Liver (tissue), 7 donors: ENCODE measurements at regions not wholly inside any gene's neighbourhood (a gene's known extent, or its start where the extent isn't known, plus 50 kb on each side); places are given as distances from the start of the nearest gene placed in this dataset.
"Not testable (repeated sequence)": the region's sequence is repeated elsewhere in the genome, so short reads cannot be mapped to it uniquely, and the experiment has no call there.

Source experiments
- DNase-seq: peaks from one replicate; pipeline ENCODE4 v3.0.0-alpha.2; 2017; ENCODE audit warnings: low spot score
- H3K27ac ChIP-seq, 2 donors: one replicate each; pipeline ENCODE4 v1.7.0; 2013; ENCODE audit warnings: inconsistent platforms in 2 of 2, low read length in 2 of 2, control low read depth in 1 of 2, low read depth in 1 of 2, mild to moderate bottlenecking in 1 of 2
- H3K27me3 ChIP-seq, 4 donors: one replicate each; pipeline versions ENCODE4 v1.6.1 to v1.7.0; 2013; ENCODE audit warnings: low read length in 3 of 4, inconsistent platforms in 1 of 4, mild to moderate bottlenecking in 1 of 4, moderate library complexity in 1 of 4; ENCODE audit not compliant: control insufficient read depth in 4 of 4, insufficient read depth in 4 of 4
- H3K36me3 ChIP-seq, 4 donors: one replicate each; pipeline versions ENCODE4 v1.6.1 to v1.7.0; 2013; ENCODE audit warnings: low read length in 3 of 4, mild to moderate bottlenecking in 3 of 4, low read depth in 1 of 4, moderate library complexity in 1 of 4; ENCODE audit not compliant: control insufficient read depth in 4 of 4, insufficient read depth in 3 of 4
- H3K4me1 ChIP-seq, 4 donors: one replicate each; pipeline versions ENCODE4 v1.6.1 to v1.7.0; 2013; ENCODE audit warnings: low read length in 3 of 4, mild to moderate bottlenecking in 3 of 4, moderate library complexity in 1 of 4; ENCODE audit not compliant: control insufficient read depth in 4 of 4, insufficient read depth in 4 of 4
- H3K4me3 ChIP-seq, 3 donors: one replicate each; pipeline versions ENCODE4 v1.6.1 to v1.7.0; 2013; ENCODE audit warnings: low read length in 3 of 3, control low read depth in 1 of 3, low read depth in 1 of 3, mild to moderate bottlenecking in 1 of 3
- H3K9ac ChIP-seq, 2 donors: one replicate each; pipeline ENCODE4 v1.7.0; 2013; ENCODE audit warnings: low read length in 2 of 2, mild to moderate bottlenecking in 2 of 2, moderate library complexity in 2 of 2, control low read depth in 1 of 2, low read depth in 1 of 2
- H3K9me3 ChIP-seq, 4 donors: one replicate each; pipeline versions ENCODE4 v1.6.1 to v1.7.0; 2013; ENCODE audit warnings: low read length in 3 of 4; ENCODE audit not compliant: control insufficient read depth in 4 of 4
- EGR1 ChIP-seq, 2 donors: IDR thresholded peaks; 2 replicates each; pipeline ENCODE4 v1.6.1; 2016 to 2018; ENCODE audit warnings: antibody characterized with exemption in 2 of 2, low read depth in 2 of 2
- FOXA1 ChIP-seq: IDR thresholded peaks from 2 replicates; pipeline ENCODE4 v1.6.1; 2016; ENCODE audit warnings: antibody characterized with exemption
- HNF4G ChIP-seq: IDR thresholded peaks from 2 replicates; pipeline ENCODE4 v1.6.1; 2016; ENCODE audit warnings: antibody characterized with exemption
- NR2F2 ChIP-seq: IDR thresholded peaks from 2 replicates; pipeline ENCODE4 v1.6.1; 2016; ENCODE audit warnings: antibody characterized with exemption
- RAD21 ChIP-seq, 2 donors: IDR thresholded peaks; 2 replicates each; pipeline ENCODE4 v1.6.1; 2016; ENCODE audit warnings: antibody characterized with exemption in 2 of 2, mild to moderate bottlenecking in 2 of 2
- TAF1 ChIP-seq: conservative IDR thresholded peaks from 2 replicates; pipeline ENCODE4 v1.6.1; 2016; ENCODE audit warnings: antibody characterized with exemption, mild to moderate bottlenecking
- YY1 ChIP-seq: IDR thresholded peaks from 2 replicates; pipeline ENCODE4 v1.6.1; 2016; ENCODE audit warnings: antibody characterized with exemption, mild to moderate bottlenecking
- WGBS: extraction: QIAGEN DNeasy Blood & Tissue Kit; methylation state at CpG from one replicate; pipeline ENCODE4 v1.1.7; 2013; 5-methylcytosine and 5-hydroxymethylcytosine counted together
- TF ChIP-seq, protein P1 (sequence below): IDR thresholded peaks from 2 replicates; pipeline ENCODE4 v1.6.1; 2016; ENCODE audit warnings: antibody characterized with exemption
- TF ChIP-seq, protein P2 (sequence below): IDR thresholded peaks from 2 replicates; pipeline ENCODE4 v1.6.1; 2016; ENCODE audit warnings: antibody characterized with exemption
- TF ChIP-seq, protein P3 (sequence below): IDR thresholded peaks from 2 replicates; pipeline ENCODE4 v1.6.1; 2016; ENCODE audit warnings: antibody characterized with exemption, mild to moderate bottlenecking
- TF ChIP-seq, protein P4 (sequence below): IDR thresholded peaks from 2 replicates; pipeline ENCODE4 v1.6.1; 2016; ENCODE audit warnings: antibody characterized with exemption
- donor health status: healthy.
- donor health status: healthy.
- donor health status: healthy.
- donor health status: healthy.

DNA sequence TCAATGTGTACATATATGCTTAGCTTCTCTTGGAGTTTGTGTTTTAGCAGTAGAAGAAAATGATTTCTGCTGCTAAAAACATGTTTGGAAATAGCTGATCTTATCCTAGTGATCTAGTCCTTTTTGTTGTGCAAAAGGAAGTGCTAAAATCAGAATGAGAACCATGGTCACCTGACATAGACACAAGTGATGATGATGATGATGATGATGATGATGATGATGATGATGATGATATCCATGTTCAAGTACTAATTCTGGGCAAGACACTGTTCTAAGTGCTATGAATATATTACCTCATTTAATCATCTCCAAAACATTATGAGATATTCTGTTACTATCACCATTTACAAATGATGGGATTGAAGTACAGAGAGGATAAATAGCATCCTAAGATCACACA lies 79.8 kb downstream of the ANKEF1 start (continued):
- no peak for TF ChIP-seq FOXA1
- TF ChIP-seq, protein P1, sequence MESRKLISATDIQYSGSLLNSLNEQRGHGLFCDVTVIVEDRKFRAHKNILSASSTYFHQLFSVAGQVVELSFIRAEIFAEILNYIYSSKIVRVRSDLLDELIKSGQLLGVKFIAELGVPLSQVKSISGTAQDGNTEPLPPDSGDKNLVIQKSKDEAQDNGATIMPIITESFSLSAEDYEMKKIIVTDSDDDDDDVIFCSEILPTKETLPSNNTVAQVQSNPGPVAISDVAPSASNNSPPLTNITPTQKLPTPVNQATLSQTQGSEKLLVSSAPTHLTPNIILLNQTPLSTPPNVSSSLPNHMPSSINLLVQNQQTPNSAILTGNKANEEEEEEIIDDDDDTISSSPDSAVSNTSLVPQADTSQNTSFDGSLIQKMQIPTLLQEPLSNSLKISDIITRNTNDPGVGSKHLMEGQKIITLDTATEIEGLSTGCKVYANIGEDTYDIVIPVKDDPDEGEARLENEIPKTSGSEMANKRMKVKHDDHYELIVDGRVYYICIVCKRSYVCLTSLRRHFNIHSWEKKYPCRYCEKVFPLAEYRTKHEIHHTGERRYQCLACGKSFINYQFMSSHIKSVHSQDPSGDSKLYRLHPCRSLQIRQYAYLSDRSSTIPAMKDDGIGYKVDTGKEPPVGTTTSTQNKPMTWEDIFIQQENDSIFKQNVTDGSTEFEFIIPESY, result no peak
- TF ChIP-seq NR2F2, result no peak

DNA sequence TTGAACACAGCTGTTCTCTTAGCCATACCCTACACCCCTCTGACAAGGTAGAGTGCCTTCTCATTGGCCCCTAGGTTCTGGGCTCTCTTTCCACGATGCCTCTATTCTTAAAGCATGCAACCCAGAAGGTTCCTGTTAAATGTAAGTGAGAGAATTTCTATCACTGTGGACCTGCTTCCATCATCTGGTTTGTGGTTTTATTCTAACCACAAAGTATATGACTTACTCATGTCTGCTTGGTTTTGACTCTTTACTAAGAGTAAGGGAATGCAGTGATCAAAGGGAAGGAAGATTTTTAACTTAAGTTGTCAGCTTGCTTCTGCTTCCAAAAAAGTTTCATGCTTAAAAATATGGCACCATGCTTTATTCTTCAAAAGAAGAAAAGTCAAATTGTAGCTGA lies 80.2 kb downstream of the ANKEF1 start:
- no peak overlapping the region for H3K4me3 ChIP-seq
- DNase-seq, result no peak
- H3K27ac ChIP-seq, result no peak overlapping the region
- TF ChIP-seq, protein P2, sequence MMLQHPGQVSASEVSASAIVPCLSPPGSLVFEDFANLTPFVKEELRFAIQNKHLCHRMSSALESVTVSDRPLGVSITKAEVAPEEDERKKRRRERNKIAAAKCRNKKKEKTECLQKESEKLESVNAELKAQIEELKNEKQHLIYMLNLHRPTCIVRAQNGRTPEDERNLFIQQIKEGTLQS, result no peak
- TF ChIP-seq HNF4G (no peak), RAD21 (IDR thresholded peaks at IDR 0.05) (no peak), YY1 (no peak), EGR1 (IDR thresholded peaks at IDR 0.05; ENCODE audit: low read depth in 2 of 2) (no peak), TAF1 (no peak), FOXA1 (no peak)
- TF ChIP-seq, protein P3, sequence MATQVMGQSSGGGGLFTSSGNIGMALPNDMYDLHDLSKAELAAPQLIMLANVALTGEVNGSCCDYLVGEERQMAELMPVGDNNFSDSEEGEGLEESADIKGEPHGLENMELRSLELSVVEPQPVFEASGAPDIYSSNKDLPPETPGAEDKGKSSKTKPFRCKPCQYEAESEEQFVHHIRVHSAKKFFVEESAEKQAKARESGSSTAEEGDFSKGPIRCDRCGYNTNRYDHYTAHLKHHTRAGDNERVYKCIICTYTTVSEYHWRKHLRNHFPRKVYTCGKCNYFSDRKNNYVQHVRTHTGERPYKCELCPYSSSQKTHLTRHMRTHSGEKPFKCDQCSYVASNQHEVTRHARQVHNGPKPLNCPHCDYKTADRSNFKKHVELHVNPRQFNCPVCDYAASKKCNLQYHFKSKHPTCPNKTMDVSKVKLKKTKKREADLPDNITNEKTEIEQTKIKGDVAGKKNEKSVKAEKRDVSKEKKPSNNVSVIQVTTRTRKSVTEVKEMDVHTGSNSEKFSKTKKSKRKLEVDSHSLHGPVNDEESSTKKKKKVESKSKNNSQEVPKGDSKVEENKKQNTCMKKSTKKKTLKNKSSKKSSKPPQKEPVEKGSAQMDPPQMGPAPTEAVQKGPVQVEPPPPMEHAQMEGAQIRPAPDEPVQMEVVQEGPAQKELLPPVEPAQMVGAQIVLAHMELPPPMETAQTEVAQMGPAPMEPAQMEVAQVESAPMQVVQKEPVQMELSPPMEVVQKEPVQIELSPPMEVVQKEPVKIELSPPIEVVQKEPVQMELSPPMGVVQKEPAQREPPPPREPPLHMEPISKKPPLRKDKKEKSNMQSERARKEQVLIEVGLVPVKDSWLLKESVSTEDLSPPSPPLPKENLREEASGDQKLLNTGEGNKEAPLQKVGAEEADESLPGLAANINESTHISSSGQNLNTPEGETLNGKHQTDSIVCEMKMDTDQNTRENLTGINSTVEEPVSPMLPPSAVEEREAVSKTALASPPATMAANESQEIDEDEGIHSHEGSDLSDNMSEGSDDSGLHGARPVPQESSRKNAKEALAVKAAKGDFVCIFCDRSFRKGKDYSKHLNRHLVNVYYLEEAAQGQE, result no peak
- no peaks in the 10 kb centered on the region for H3K9me3 ChIP-seq
- no peaks in the 10 kb centered on the region for H3K27me3 ChIP-seq
- no peak overlapping the region for H3K9ac ChIP-seq
- WGBS, result 77% methylated on average over 1 of the region's 1 CpG
- no peaks in the 10 kb centered on the region for H3K36me3 ChIP-seq
- H3K4me1 ChIP-seq, result peaks cover 7 to 25% (median 20%) of the 10 kb centered on the region in 4 donors

DNA sequence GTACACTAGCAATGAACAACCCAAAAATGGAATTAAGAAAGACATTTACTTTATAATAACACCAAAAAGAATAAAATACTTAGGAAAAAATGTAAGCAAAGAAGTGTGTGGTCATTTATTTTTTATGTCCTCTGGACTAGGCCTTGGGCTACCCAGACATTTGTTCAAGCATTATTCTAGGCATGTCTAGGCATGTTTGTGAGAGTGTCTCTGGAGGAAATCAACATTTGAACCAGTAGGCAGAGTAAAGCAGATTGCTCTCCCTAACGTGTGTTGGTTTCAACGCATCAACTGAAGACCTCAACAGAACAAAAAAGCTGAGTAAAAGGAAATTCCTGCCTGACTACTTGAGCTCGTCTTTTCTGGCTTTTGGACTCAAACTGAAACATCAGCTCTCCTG lies 84.5 kb downstream of the ANKEF1 start:
- H3K27ac ChIP-seq, result no peak overlapping the region
- no peaks in the 10 kb centered on the region for H3K9me3 ChIP-seq
- no peak overlapping the region for H3K4me3 ChIP-seq
- WGBS, result 90% methylated on average over 3 of the region's 3 CpGs
- no peak for TF ChIP-seq RAD21 (IDR thresholded peaks at IDR 0.05)
- TF ChIP-seq TAF1, result no peak
- TF ChIP-seq, protein P4, sequence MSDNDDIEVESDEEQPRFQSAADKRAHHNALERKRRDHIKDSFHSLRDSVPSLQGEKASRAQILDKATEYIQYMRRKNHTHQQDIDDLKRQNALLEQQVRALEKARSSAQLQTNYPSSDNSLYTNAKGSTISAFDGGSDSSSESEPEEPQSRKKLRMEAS, result no peak
- no peak for TF ChIP-seq YY1
- no peaks in the 10 kb centered on the region for H3K27me3 ChIP-seq
- H3K36me3 ChIP-seq, result no peaks in the 10 kb centered on the region
- no peak for DNase-seq
- H3K4me1 ChIP-seq, result no peaks in the 10 kb centered on the region
- no peak overlapping the region for H3K9ac ChIP-seq

DNA sequence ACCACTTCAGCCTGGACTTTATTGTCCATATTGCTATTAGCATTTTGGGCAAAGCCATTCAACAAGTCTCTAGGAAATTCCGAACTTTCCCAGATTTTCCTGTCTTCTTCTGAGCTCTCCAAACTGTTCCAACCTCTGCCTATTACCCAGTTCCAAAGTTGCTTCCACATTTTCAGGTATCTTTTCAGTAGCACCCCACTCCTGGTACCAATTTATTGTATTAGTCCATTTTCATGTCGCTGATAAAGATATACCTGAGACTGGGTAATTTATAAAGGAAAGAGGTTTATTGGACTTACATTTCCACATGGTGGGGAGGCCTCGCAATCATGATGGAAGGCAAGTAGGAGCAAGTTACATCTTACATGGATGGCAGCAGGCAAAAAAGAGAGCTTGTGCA lies 90.1 kb downstream of the ANKEF1 start:
- H3K4me3 ChIP-seq, H3K9ac ChIP-seq, H3K27ac ChIP-seq, DNase-seq, H3K4me1 ChIP-seq, H3K27me3 ChIP-seq, H3K36me3 ChIP-seq, H3K9me3 ChIP-seq: not testable (repeated sequence)
- WGBS, result 91% methylated on average over 3 of the region's 3 CpGs
